ENCODE measurements at regions not wholly inside any gene's neighbourhood (a gene's known extent, or its start where the extent isn't known, plus 50 kb on each side); places are given as distances from the start of the nearest gene placed in this dataset.

DNA sequence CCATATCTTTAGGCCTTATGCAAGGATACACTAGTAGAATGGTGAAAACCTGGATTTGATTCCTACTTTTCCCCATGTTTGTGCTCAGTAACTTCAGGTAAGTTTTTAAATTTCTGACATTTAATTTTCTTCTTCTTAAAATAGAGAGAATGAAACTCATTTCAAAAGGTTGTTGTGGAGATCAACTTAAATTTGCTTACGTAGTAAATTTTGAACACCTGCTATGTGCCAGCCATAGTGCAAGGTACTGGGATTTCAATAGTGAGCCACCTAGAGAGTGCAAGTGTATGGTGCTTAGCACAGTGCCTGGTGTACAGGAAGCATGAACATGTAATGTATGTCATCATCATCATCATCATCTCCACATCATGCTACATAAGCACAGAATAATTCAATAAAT, 73.6 kb upstream of the SMIM36 start:
- Histone ChIP-seq H3K36me3 (replicated peaks in 1 of 2; ENCODE audit: control insufficient read depth in 1 of 2, insufficient read depth in 2 of 2, low read length in 1 of 2) (no peaks in the 10 kb centered on the region), H3K9me3 (no peaks in the 10 kb centered on the region), H3K9me2 (no peaks in the 10 kb centered on the region), H3K27me3 (ENCODE audit: insufficient read depth) (no peaks in the 10 kb centered on the region), H3K27ac (ENCODE audit: low read depth in 2 of 2, low read length in 1 of 2) (no peak overlapping the region), H3K79me2 (ENCODE audit: insufficient read depth) (no peaks in the 10 kb centered on the region), H3K4me3 (ENCODE audit: low read depth in 2 of 2, low read length in 1 of 2) (no peak overlapping the region), H3K4me1 (ENCODE audit: control insufficient read depth in 1 of 2, insufficient read depth in 2 of 2, low read depth in 1 of 2, low read length in 1 of 2) (peaks cover 2 to 17% of the 10 kb centered on the region in 2 experiments; a peak in 2 of 4 replicates), H2AFZ (ENCODE audit: low read depth) (no peak overlapping the region), H3F3A (replicated peaks; ENCODE audit: insufficient read depth) (peaks cover 8% of the 10 kb centered on the region), H3K9ac (no peak overlapping the region), H4K20me1 (ENCODE audit: insufficient read depth) (no peaks in the 10 kb centered on the region), H3K4me2 (no peak overlapping the region)
- no peak for DNase-seq
- ChIA-PET POLR2A (no interaction called here), CTCF (no interaction called here)
- no peak for TF ChIP-seq POLR2AphosphoS5 (IDR thresholded peaks at IDR 0.05; ENCODE audit: low read depth, low read length)
- TF ChIP-seq, protein P1, sequence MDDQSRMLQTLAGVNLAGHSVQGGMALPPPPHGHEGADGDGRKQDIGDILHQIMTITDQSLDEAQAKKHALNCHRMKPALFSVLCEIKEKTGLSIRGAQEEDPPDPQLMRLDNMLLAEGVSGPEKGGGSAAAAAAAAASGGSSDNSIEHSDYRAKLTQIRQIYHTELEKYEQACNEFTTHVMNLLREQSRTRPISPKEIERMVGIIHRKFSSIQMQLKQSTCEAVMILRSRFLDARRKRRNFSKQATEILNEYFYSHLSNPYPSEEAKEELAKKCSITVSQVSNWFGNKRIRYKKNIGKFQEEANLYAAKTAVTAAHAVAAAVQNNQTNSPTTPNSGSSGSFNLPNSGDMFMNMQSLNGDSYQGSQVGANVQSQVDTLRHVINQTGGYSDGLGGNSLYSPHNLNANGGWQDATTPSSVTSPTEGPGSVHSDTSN (IDR thresholded peaks at IDR 0.05), result no peak
- no peak for TF ChIP-seq EP300 (IDR thresholded peaks at IDR 0.05; ENCODE audit: borderline replicate concordance in 1 of 2, low read depth in 1 of 2, low read length in 1 of 2)
- no peak for TF ChIP-seq CHD2 (IDR thresholded peaks at IDR 0.05; ENCODE audit: low read length, partially characterized antibody)
- no peak for TF ChIP-seq RAD21 (IDR thresholded peaks at IDR 0.05; ENCODE audit: low read length)
- TF ChIP-seq, protein P2, sequence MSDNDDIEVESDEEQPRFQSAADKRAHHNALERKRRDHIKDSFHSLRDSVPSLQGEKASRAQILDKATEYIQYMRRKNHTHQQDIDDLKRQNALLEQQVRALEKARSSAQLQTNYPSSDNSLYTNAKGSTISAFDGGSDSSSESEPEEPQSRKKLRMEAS (IDR thresholded peaks at IDR 0.05; ENCODE audit: low read depth), result no peak
- TF ChIP-seq, protein P3, sequence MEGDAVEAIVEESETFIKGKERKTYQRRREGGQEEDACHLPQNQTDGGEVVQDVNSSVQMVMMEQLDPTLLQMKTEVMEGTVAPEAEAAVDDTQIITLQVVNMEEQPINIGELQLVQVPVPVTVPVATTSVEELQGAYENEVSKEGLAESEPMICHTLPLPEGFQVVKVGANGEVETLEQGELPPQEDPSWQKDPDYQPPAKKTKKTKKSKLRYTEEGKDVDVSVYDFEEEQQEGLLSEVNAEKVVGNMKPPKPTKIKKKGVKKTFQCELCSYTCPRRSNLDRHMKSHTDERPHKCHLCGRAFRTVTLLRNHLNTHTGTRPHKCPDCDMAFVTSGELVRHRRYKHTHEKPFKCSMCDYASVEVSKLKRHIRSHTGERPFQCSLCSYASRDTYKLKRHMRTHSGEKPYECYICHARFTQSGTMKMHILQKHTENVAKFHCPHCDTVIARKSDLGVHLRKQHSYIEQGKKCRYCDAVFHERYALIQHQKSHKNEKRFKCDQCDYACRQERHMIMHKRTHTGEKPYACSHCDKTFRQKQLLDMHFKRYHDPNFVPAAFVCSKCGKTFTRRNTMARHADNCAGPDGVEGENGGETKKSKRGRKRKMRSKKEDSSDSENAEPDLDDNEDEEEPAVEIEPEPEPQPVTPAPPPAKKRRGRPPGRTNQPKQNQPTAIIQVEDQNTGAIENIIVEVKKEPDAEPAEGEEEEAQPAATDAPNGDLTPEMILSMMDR (IDR thresholded peaks at IDR 0.05), result no peak
- no peak for TF ChIP-seq TCF12 (IDR thresholded peaks at IDR 0.05)
- TF ChIP-seq FOSL2 (IDR thresholded peaks at IDR 0.05; ENCODE audit: borderline replicate concordance, low read depth), result no peak
- TF ChIP-seq RXRA (IDR thresholded peaks at IDR 0.05; ENCODE audit: borderline replicate concordance, low read depth), result no peak
- TF ChIP-seq ELF1 (IDR thresholded peaks at IDR 0.05), result no peak
- TF ChIP-seq MXI1 (IDR thresholded peaks at IDR 0.05; ENCODE audit: low read depth, low read length), result no peak
- TF ChIP-seq EZH2phosphoT487 (IDR thresholded peaks at IDR 0.05; ENCODE audit: borderline replicate concordance, low read depth), result no peak
- TF ChIP-seq, protein P4, sequence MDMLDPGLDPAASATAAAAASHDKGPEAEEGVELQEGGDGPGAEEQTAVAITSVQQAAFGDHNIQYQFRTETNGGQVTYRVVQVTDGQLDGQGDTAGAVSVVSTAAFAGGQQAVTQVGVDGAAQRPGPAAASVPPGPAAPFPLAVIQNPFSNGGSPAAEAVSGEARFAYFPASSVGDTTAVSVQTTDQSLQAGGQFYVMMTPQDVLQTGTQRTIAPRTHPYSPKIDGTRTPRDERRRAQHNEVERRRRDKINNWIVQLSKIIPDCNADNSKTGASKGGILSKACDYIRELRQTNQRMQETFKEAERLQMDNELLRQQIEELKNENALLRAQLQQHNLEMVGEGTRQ (IDR thresholded peaks at IDR 0.05; ENCODE audit: borderline replicate concordance, low read depth, low read length), result no peak
- no peak for TF ChIP-seq JUND (IDR thresholded peaks at IDR 0.05)
- TF ChIP-seq SIN3A (IDR thresholded peaks at IDR 0.05; ENCODE audit: borderline replicate concordance, low read depth, low read length), result no peak
- TF ChIP-seq, protein P5, sequence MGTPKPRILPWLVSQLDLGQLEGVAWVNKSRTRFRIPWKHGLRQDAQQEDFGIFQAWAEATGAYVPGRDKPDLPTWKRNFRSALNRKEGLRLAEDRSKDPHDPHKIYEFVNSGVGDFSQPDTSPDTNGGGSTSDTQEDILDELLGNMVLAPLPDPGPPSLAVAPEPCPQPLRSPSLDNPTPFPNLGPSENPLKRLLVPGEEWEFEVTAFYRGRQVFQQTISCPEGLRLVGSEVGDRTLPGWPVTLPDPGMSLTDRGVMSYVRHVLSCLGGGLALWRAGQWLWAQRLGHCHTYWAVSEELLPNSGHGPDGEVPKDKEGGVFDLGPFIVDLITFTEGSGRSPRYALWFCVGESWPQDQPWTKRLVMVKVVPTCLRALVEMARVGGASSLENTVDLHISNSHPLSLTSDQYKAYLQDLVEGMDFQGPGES (IDR thresholded peaks at IDR 0.05; ENCODE audit: low read depth, low read length), result no peak
- 56% methylated on average over 1 of the region's 1 CpG for WGBS (ENCODE audit: low lambda C conversion rate)
